Stimulated activated CD4-positive, alpha-beta T cell treated with anti-CD3 and anti-CD28 coated beads, Interleukin-2, amount 100 ng/mL, for 24 hours (primary cell): ENCODE measurements at regions not wholly inside any gene's neighbourhood (a gene's known extent, or its start where the extent isn't known, plus 50 kb on each side); places are given as distances from the start of the nearest gene placed in this dataset.

ENCODE experiments used
- DNase-seq, 2 donors: peaks; one replicate each; pipeline ENCODE4 v3.0.0-alpha.2; 2020

DNA sequence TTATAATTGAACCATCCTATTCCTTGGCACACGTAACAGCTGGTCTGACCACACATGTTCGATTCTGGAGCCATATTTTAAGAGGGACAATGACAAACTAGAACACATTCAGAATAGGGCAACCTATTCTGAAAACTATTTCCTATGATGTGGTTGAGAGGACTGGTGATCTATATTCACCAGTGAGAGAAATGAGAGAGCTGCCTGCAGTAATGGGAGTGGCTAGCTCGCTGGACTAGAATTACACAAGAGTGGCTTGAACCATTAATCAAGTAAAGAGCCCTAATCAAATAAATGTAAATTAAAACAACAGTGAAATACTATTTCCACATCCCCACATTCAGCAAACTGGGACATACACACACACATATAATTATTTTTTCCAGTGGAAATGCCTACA is 55.3 kb upstream of the LY86 start:
- no peak for DNase-seq

DNA sequence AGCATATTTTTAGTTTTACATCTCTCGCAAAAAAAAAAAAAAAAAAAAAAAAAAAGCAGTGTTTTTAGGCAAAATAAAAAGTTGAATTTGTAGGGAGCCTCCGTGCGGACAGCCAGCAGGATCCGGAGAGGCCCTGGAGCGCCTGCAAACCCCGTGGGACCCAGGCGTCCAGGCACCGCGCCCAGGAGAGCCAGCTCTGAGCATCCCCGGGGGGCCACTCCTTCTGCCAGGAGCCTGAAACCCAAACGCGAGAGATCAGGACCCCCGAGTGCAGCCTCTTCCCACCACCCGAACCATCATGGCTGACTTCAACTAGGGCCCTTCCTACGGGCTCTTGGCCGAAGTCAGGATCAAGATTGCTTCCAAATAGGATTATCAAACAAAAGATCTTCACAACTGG is 54.1 kb upstream of the LY86 start:
- no peak for DNase-seq

DNA sequence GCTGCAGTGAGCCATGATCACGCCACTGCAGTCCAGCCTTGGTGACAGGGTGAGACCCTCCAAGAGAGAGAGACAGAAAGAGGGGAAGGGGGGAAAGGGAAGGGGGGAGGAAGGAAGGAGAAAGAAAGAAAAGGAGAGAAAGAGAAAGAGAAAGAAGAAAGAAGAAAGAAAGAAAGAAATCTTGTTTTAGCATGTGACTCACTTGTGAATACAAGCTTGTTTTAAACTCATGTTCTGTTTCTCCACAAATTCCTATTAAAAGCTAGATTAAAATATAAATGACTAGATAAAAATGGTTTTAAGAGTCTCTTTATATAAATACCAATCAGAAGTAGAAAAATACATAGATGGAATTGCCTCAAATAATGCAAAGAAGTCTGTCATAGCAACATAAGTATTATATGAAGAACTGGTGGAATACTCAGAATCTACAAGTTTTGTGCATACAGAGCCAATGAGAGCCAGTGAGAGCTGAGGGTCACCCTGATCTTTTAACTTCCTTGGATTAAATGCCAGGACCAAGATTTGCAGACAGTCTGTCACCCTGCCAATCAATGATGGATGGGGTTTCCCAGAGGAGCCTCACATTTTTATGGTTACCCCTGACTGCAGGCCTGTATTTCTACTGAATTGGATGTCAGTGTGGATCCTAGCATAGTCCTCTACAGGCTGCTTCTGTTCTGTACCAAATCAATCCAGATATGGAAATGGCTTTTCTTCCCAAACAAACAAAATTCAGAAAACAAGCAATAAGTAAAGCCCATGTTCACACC is 50.8 kb upstream of the LY86 start:
- DNase-seq = no peak

DNA sequence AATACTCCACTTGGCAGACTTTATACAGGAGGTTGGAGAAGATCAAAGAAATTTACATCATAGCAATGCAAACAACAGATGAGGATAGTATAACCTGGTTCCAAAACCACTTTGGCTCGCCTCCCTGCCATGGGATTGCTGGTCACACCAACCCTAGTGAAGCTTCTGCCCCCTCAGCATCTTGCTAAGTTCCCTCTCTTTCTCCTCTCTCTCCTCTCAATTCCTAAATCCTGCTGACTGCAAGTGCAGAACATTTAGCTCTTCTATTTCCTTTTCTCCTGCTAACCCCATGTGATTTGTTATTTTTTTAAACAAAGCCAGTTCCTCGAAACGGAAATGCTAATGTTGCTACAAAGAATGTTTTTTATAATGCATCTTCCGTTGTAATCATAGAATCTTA is 50.3 kb upstream of the LY86 start:
- DNase-seq = no peak
